ENCODE measurements at regions not wholly inside any gene's neighbourhood (a gene's known extent, or its start where the extent isn't known, plus 50 kb on each side); places are given as distances from the start of the nearest gene placed in this dataset.
A peak's percentile ranks its signal among the peaks of the same experiment; 100 is the strongest.

DNA sequence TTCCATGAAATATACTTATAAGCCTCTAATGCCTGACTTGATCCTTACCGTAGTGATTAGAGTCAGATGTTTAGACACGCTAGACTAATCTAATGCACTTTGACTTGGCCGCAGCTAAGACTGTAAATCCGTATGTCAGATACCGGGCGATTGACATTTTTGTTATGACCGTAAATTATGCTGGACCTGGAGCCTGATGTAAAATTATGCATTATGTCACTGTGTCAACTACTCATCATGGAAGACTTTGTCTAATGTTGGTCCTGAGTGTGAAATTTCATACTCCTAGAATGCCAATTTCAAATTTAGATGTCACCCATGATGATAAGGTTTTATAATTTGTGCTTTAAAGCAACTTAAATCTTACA lies 123.6 kb upstream of the LIMCH1 start:
- DNase-seq (ENCODE audit: low read depth, low spot score), result no peak
- Histone ChIP-seq H3K9me3 (ENCODE audit: low read depth, low read length) (no peaks in the 10 kb centered on the region), H3K27ac (peak overlapping the region; percentile 26; the same call in 1 of the 2 replicates), H3K9ac (ENCODE audit: insufficient read length) (no peak overlapping the region), H3K4me3 (0 out of 2 replicates have a peak overlapping the region, but pooled peaks have one; percentile 10), H3K36me3 (ENCODE audit: insufficient read depth, low read length) (no peaks in the 10 kb centered on the region)
- TF ChIP-seq FOXP2 (optimal IDR thresholded peaks at IDR 0.05; ENCODE audit: control extremely low read depth, extremely low read length, insufficient read depth) (no peak), EZH2 (IDR thresholded peaks at IDR 0.05) (no peak), POLR2AphosphoS5 (IDR thresholded peaks at IDR 0.05; ENCODE audit: borderline replicate concordance, low read depth, low read length) (no peak)

DNA sequence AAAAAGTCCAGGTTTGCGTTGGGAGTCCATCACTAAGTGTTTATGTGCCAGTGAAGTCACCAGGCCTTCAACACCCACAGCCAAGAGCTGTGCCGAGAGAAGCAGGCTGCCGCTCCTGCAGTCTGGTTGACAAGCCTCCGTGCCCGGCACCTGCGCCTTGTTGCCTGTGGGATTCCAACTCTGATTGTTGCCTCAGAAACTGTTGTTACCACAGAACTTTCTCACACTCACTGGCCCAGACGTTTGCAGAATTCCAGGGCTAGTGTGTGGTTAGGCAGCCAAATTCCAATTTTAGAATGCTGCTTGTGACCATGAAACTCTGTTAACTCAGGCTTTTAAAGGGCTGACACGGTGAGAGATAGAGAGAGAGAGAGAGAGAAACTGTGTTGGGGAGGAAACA lies 119.5 kb upstream of the LIMCH1 start:
- no peak overlapping the region for H3K9ac ChIP-seq (ENCODE audit: insufficient read length)
- TF ChIP-seq FOXP2 (optimal IDR thresholded peaks at IDR 0.05; ENCODE audit: control extremely low read depth, extremely low read length, insufficient read depth) (no peak), POLR2AphosphoS5 (IDR thresholded peaks at IDR 0.05; ENCODE audit: borderline replicate concordance, low read depth, low read length) (no peak), EZH2 (IDR thresholded peaks at IDR 0.05) (no peak)
- H3K4me3 ChIP-seq, result no peak overlapping the region
- no peaks in the 10 kb centered on the region for H3K36me3 ChIP-seq (ENCODE audit: insufficient read depth, low read length)
- peak overlapping the region; percentile 82 for H3K27ac ChIP-seq
- no peak for DNase-seq (ENCODE audit: low read depth, low spot score)
- no peaks in the 10 kb centered on the region for H3K9me3 ChIP-seq (ENCODE audit: low read depth, low read length)

DNA sequence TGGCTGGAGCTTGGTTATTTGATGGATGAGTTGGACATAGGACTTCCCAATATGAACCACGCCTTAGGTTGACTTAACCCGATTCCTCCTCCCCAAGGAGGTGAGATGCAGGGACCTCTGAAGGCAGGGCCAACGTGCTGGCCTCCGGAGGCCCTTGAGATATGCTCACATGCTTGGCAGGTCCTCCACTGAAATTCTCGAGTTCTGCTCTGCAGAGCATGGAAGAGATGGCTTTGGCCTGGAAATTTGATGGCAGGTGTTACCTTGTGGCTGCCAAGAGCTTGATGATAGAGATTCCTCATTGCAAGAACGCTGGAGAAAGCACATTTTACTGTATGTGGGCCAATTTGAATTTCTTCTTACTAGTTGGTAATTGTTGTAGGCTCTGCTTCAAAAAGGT lies 117.4 kb upstream of the LIMCH1 start:
- Histone ChIP-seq H3K36me3 (ENCODE audit: insufficient read depth, low read length) (no peaks in the 10 kb centered on the region), H3K9me3 (ENCODE audit: low read depth, low read length) (no peaks in the 10 kb centered on the region), H3K27ac (peak overlapping the region; percentile 70; the same call in 1 of the 2 replicates), H3K9ac (ENCODE audit: insufficient read length) (no peak overlapping the region), H3K4me3 (no peak overlapping the region)
- DNase-seq (ENCODE audit: low read depth, low spot score), result no peak
- no peak for TF ChIP-seq FOXP2 (optimal IDR thresholded peaks at IDR 0.05; ENCODE audit: control extremely low read depth, extremely low read length, insufficient read depth)
- TF ChIP-seq EZH2 (IDR thresholded peaks at IDR 0.05), result no peak
- TF ChIP-seq POLR2AphosphoS5 (IDR thresholded peaks at IDR 0.05; ENCODE audit: borderline replicate concordance, low read depth, low read length), result no peak

DNA sequence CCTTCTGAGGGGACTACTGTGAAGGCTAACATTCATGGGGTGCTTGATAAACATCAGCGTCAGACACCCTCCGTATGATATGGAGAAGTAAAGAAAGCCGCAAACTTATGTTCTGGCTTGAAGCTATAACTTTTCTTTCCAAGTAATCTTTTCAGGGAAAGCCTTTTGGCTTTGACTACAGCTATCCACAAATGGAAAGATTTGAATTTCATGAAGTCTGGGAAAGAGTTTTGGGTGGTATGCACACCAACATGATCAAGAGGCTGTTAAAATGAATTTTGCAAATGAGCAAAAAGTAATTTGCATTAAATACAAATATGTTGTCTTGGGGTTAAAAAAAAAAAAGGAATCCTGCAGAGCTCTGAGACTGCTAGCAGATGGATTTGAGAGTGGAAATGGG lies 114.8 kb upstream of the LIMCH1 start:
- H3K27ac ChIP-seq, result peak overlapping the region; percentile 78
- H3K9ac ChIP-seq (ENCODE audit: insufficient read length), result peak overlapping the region; percentile 3
- H3K36me3 ChIP-seq (ENCODE audit: insufficient read depth, low read length), result no peaks in the 10 kb centered on the region
- H3K9me3 ChIP-seq (ENCODE audit: low read depth, low read length), result no peaks in the 10 kb centered on the region
- peak overlapping the region; percentile 12; the same call in 1 of the 2 replicates for H3K4me3 ChIP-seq
- DNase-seq (ENCODE audit: low read depth, low spot score), result no peak
- TF ChIP-seq FOXP2 (optimal IDR thresholded peaks at IDR 0.05; ENCODE audit: control extremely low read depth, extremely low read length, insufficient read depth), result no peak
- TF ChIP-seq EZH2 (IDR thresholded peaks at IDR 0.05), result no peak
- TF ChIP-seq POLR2AphosphoS5 (IDR thresholded peaks at IDR 0.05; ENCODE audit: borderline replicate concordance, low read depth, low read length), result no peak

DNA sequence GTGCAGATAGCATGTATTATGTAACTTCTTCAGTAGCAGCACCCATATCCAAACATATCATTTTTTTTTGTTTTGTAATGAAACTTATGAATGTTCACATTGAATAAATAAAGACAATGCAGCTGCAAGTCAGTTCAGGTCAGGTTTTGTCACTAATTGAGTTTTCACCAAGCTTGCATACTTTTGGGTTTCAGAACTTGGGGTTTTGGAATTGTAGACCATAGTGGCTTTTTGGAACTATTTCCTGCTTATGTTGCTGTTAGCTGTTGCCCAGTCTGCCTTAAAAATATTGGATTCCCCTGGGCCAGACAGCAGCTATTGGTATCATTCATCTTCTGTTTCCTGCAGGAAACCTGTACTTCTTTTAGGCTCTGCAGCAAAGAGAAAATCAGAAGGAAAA lies 113.4 kb upstream of the LIMCH1 start:
- Histone ChIP-seq H3K27ac (peak overlapping the region; percentile 78), H3K4me3 (no peak overlapping the region), H3K9ac (ENCODE audit: insufficient read length) (no peak overlapping the region), H3K9me3 (ENCODE audit: low read depth, low read length) (no peaks in the 10 kb centered on the region), H3K36me3 (ENCODE audit: insufficient read depth, low read length) (no peaks in the 10 kb centered on the region)
- TF ChIP-seq POLR2AphosphoS5 (IDR thresholded peaks at IDR 0.05; ENCODE audit: borderline replicate concordance, low read depth, low read length) (no peak), EZH2 (IDR thresholded peaks at IDR 0.05) (no peak), FOXP2 (optimal IDR thresholded peaks at IDR 0.05; ENCODE audit: control extremely low read depth, extremely low read length, insufficient read depth) (no peak)
- DNase-seq (ENCODE audit: low read depth, low spot score), result no peak

DNA sequence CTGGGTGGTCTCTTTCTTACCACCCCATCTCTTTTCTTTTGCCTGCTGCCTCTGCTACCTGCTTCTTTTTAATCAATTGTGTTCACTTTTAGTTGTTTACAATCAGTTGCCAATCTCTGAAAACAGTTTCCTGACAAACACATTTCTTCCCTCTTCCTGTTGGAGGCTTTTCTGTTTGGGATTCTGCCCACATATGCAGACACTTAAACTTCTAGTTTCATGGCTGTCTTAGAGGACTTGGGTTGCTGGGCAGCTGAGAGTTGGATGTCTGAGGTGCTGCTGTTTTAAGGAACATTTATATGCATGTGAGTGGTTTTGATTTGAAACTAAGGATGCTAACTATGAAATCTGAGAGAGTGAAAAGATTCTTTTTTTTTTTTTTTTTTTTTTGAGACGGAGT lies 112.3 kb upstream of the LIMCH1 start:
- H3K9me3 ChIP-seq (ENCODE audit: low read depth, low read length), result no peaks in the 10 kb centered on the region
- H3K4me3 ChIP-seq, result no peak overlapping the region
- H3K27ac ChIP-seq, result no peak overlapping the region
- H3K36me3 ChIP-seq (ENCODE audit: insufficient read depth, low read length), result no peaks in the 10 kb centered on the region
- DNase-seq (ENCODE audit: low read depth, low spot score), result no peak
- no peak for TF ChIP-seq POLR2AphosphoS5 (IDR thresholded peaks at IDR 0.05; ENCODE audit: borderline replicate concordance, low read depth, low read length)
- no peak for TF ChIP-seq EZH2 (IDR thresholded peaks at IDR 0.05)
- no peak for TF ChIP-seq FOXP2 (optimal IDR thresholded peaks at IDR 0.05; ENCODE audit: control extremely low read depth, extremely low read length, insufficient read depth)
- no peak overlapping the region for H3K9ac ChIP-seq (ENCODE audit: insufficient read length)

DNA sequence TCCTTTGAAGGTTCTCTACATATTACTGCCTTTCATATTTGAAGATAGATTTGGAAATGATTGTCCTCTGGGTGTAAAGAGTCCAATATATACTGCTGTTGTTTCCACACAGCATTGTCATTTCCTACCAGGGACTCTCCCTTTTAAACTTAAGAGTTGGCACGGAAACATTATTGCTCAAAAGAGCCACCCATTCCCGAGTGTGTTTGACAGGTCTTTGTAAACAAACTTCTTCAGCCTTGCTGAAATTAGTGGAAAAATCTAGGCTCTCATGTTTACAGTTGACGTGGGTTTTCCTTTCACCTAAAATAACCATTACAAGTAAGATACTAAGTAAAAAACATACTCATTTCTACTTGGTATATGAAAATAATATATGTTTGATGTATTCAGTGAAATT lies 111.4 kb upstream of the LIMCH1 start:
- Histone ChIP-seq H3K36me3 (ENCODE audit: insufficient read depth, low read length) (no peaks in the 10 kb centered on the region), H3K27ac (no peak overlapping the region), H3K4me3 (no peak overlapping the region), H3K9me3 (ENCODE audit: low read depth, low read length) (no peaks in the 10 kb centered on the region), H3K9ac (ENCODE audit: insufficient read length) (no peak overlapping the region)
- no peak for DNase-seq (ENCODE audit: low read depth, low spot score)
- no peak for TF ChIP-seq EZH2 (IDR thresholded peaks at IDR 0.05)
- no peak for TF ChIP-seq POLR2AphosphoS5 (IDR thresholded peaks at IDR 0.05; ENCODE audit: borderline replicate concordance, low read depth, low read length)
- no peak for TF ChIP-seq FOXP2 (optimal IDR thresholded peaks at IDR 0.05; ENCODE audit: control extremely low read depth, extremely low read length, insufficient read depth)

DNA sequence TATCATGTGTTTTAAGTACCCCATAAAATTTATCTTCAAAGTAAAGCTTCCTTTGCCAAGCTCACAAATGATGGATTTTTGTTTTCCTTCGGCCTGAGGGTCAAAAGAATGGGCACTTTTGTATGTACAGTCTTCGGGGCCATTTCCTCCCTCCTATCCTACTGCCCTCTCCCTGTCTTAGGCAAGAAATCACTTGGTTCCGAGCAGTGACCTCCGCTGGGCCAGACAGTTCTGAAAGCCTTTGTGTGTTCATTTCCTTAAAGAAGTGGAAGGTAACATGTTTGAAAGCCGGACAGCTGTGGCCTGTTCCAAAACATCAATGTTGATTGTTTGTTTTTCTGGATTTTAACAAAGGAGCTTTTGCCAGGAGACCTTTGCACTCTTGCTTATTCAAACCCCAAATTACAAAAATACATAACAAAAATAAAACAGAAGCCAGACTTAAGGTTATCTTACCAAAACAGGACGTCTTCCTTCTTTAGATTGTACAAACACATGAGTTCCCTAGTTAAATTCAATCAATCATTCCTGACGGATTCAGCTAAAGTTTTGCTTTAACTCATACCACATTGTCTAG lies 110.6 kb upstream of the LIMCH1 start:
- Histone ChIP-seq H3K27ac (no peak overlapping the region), H3K36me3 (ENCODE audit: insufficient read depth, low read length) (no peaks in the 10 kb centered on the region), H3K9ac (ENCODE audit: insufficient read length) (no peak overlapping the region), H3K9me3 (ENCODE audit: low read depth, low read length) (no peaks in the 10 kb centered on the region), H3K4me3 (no peak overlapping the region)
- TF ChIP-seq EZH2 (IDR thresholded peaks at IDR 0.05) (no peak), FOXP2 (optimal IDR thresholded peaks at IDR 0.05; ENCODE audit: control extremely low read depth, extremely low read length, insufficient read depth) (no peak), POLR2AphosphoS5 (IDR thresholded peaks at IDR 0.05; ENCODE audit: borderline replicate concordance, low read depth, low read length) (no peak)
- DNase-seq (ENCODE audit: low read depth, low spot score), result no peak
